NCI-H1417 treated with DMSO at 0.1 percent for 48 hours (cell line): ENCODE measurements at regions not wholly inside any gene's neighbourhood (a gene's known extent, or its start where the extent isn't known, plus 50 kb on each side); places are given as distances from the start of the nearest gene placed in this dataset.

ENCODE experiments used
- DNase-seq: peaks from one replicate; lab custom pipeline; 2025; lab: John Stamatoyannopoulos, UW

DNA sequence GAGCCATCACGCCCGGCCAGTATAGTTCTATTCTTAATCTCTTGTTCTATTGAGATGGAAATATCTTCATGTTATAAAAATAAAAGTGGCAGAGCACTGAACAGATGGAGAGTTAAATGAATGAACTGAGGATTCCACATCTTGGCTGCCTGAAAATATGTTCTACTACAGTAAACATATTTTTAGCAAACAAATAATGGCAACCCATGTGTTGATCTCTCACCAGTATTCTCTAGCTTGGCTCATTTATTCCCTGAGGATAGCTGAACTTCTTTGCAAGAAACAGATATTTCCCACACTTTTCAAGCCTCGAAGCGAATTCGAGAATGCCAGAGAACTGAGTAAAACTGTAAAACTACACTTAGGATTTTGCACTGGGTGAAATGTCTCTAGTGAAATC, 58.9 kb downstream of the DIRAS3 start:
- DNase-seq: no peak

GRCh38 chr1:67988066-67988465, 62.4 kb downstream of the DIRAS3 start:
- no peak for DNase-seq

DNA sequence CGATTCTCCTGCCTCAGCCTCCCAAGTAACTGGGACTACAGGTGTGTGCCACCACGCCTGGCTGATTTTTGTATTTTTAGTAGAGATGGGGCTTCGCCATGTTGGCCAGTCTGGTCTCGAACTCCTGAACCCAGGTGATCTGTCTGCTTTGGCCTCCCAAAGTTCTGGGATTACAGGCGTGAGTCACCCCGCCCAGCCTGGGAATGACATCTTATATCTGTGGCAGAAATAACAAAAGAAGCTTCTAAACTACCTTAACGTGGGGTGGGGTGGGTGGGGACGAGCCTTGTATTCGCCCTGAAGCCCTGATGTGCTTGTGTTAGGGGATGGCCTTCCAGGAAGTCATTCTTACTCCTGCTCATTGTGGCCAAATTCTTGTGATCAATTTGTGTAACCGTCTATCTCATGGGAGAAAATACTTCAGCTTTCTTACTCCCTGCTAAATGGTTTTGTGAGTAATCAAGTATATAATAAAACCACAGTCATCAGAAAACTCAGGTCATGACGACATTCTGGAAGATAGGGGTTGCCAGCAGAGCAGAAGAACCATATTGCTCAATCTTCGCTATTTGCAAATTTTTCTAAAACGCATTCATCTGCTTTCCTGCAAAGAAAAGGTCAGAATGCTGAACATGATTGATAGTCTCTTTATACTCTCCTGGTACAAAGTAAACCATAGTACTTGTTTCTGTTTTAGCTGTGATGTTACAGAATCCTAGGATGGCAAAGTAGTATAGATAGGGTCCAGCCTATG, 63.2 kb downstream of the DIRAS3 start:
- no peak for DNase-seq

DNA sequence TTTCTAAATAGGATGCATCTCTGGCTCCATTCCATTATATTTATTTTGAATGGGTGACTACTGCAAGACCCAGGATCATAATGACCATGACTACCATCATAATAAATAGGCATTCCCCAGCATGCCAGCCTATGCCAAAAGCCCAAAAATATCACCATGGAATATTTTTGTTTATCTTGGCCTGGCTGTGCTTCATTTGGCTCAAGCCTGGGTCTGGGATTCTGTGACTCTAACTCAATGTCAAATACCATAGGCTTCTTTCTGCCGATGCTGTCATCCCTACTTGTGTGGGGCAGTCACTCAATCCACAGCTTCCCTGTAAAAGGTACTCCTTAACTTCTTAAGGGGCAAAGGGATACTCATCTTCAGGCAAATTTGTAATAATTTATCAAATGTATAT, 66.6 kb downstream of the DIRAS3 start:
- DNase-seq: no peak

DNA sequence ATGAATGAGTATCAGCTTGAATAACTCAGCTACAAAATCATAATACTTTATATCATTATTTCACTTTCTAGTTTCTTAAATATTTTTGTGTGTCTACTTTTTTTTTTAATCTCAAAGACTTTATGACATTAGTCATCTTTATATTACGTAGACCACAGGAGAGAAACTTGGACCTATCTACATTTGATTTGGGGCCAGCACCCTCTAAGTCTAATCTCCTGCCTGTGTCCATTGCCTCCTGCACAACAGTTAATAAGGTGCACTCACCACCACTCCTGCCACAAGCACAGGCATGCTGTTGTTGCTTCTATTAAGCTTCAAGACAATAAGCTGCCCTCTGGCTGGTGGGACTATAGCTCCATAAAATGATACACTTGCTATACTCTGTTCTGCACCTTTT, 70.4 kb downstream of the DIRAS3 start:
- DNase-seq: no peak

DNA sequence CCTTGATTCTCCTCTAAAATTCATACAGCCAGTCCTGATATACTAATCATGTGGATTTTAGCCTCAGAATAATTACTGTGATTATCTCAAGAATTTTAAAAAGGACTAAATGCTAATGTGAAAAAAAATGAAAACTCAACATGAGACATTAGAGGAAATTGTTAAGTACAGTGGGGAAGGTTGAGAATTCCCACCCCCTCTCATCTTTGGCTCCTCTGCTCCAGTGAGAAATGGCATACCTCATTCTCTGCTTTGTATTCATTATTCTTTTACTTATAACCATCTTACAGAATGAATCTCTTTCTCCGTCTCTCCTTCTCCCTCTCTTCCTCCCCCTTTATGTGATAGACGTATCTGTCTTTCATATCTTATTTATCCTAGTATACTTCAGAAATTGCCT, 70.9 kb downstream of the DIRAS3 start:
- no peak for DNase-seq

- DNase-seq: no peak
Observed at GRCh38 chr1:67978890-67979516, 71.4 kb downstream of the DIRAS3 start.

- DNase-seq: no peak
Observed at GRCh38 chr1:67977756-67978155, 72.7 kb downstream of the DIRAS3 start.

DNA sequence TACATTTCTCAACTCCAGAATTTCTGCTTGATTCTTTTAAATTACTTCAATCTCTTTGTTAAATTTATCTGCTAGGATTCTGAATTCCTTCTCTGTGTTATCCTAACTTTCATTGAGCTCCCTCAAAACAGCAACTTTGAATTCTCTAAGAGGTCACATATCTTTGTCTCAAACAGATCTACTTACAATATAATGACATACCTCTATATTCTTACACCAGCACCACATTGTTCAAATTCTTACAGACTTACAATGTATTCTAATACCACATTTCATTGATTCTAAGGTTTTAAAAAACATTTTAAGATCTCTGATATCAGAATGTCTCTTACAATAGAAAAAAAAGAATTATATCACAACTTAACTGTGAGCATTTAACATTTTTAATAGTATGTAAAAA, 77.4 kb downstream of the DIRAS3 start:
- DNase-seq: no peak

- DNase-seq: no peak
Observed at GRCh38 chr1:67970088-67970487, 80.3 kb downstream of the DIRAS3 start.

DNA sequence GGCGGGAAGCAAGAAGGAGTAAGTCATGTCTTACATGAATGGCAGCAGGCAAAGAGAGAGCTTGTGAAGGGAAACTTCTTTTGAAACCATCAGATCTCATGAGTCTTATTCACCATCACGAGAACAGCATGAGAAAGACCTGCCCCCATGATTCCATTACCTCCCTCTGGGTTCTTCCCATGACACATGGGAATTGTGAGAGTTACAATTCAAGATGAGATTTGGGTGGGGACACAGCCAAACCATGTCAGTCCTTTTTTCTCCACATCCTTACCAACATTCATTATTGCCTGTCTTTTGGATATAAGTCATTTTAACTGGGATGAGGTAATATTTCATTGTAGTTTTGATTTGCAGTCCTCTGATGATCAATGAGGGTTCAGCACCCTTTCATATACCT, 81.0 kb downstream of the DIRAS3 start:
- no peak for DNase-seq

DNA sequence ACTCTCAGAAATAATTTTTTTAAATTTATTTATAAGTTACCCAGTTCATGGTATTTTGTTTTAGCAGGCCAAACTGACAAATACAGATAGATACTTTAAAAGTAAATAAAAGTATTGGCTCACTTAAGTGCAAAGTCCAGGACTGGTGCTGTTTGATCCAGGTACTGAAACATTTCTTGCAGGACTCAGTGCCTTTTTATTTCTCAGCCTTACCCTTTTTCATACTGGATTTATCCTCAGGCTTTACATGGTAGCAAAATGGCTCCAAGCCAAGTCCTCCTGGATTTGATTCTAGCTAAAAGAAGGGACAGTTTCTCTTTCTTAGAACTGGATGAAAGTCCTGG, 83.8 kb downstream of the DIRAS3 start:
- DNase-seq: no peak

DNA sequence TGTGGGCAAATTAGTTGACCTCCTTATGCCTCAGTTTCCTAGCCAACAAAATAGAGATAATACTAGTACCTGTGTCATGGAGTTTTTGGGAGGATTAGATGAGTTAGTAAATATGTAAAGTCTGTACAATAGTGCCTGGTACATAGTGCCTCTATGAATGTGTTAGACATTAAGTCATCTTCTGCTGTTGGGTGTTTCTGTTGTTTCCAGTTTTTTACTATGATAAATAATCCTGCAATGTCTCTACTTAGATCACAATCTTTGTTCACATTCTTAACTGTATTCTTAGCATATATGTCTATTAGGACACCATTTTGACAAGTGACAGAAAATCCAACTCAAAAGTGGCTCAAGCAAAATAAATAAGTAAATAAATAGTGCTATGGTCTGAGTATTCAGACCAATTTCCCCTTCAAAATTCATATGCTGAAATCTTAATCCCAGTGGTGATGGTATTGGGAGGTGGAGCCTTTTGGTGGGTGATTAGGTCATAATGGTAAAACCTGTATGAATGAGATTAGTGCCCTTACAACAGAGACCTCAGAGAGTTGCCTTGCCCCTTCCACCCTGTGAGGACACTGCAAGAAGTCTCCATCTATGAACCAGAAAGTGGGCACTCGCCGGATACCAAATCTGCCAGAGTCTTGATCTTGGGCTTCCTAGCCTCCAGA, 84.3 kb downstream of the DIRAS3 start:
- no peak for DNase-seq

GRCh38 chr1:67963263-67963662, 87.2 kb downstream of the DIRAS3 start:
- no peak for DNase-seq

DNA sequence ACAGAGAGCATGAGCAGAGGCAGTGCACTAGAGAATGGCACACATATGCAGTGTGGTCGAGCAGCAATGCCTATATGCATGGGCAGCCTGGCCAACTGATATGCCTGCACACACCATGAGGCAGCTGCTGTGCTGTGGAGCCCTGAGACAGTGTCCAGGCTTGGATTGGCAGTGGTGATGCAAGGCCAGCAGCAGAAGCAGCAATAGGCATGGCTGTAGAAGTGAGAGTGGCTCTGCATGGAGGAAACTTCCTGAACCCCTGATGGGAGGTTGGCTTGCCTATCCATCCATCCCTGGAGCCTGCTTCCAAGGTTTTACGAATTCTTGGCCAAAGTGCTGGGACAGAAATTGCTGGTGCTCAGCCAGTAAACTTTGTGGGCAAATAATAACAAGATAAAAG, 89.7 kb downstream of the DIRAS3 start:
- no peak for DNase-seq

GRCh38 chr1:67958472-67958871, 92.0 kb downstream of the DIRAS3 start:
- no peak for DNase-seq

GRCh38 chr1:67957066-67957465, 93.4 kb downstream of the DIRAS3 start:
- no peak for DNase-seq

DNA sequence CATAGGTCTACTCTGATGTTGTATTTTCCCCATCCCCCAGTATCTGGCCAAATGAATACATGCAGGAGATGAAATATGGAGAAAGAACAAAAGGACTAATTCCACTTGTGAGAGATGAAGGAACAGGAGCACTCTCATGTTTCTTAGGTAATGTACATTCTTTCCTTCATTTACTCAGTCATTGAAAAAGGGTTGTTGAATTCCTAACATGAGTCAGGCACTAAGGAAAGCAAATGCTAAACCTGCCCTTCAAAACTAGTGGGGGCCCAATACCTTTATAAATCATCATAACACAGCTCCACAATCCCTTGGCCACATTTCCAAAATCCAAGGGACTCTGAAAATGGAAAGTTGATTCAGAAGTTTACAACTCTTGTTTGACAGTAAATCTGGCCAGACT, 94.3 kb downstream of the DIRAS3 start:
- DNase-seq: no peak

DNA sequence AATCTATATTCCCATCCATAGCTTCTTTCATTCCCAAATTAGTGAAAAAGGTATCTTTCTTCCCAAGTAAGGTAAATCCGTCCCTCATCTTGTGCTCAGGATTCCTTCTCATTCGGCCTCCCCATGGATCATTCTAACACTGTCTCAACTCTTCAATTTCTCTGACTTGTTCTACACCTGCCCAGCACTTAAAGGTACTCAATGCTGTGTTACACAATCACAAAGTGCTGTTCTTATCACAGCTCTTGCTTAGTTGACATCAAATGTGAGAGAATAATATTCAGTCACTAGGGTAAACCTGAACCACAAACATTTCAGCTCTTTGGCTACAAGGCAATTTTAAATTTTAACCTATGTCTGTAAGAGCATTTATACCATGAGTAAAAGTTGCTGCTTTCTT, 94.8 kb downstream of the DIRAS3 start:
- no peak for DNase-seq

GRCh38 chr1:67953301-67953700, 97.1 kb downstream of the DIRAS3 start:
- DNase-seq: no peak

DNA sequence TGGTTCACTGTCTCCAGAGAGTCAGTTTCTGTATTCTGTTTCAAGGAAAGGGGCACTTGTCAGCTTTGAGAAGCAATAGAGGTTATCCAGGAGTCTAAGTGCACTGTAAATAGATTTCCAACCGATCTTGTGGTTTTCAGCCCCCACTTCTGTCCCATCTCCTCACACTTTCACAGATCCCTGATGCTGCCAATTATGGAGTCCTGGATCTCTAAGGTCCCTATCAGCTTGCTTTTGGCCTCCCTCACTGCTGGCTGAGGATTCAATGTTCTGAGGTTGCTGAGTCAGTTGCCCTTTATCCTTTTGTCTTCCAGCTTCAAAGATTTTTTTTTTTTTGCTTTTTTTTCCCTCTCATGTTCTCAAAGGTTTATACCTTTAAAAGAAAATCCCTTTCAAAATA, 98.4 kb downstream of the DIRAS3 start:
- DNase-seq: no peak

- DNase-seq: no peak
Observed at GRCh38 chr1:67951014-67951413, 99.4 kb downstream of the DIRAS3 start.
